ENCODE measurements at regions not wholly inside any gene's neighbourhood (a gene's known extent, or its start where the extent isn't known, plus 50 kb on each side); places are given as distances from the start of the nearest gene placed in this dataset.

GRCh38 chr10:63801166-63801565, 280.0 kb downstream of the REEP3 start:
- no peaks in the 10 kb centered on the region for H3K27me3 ChIP-seq
- TF ChIP-seq CTCF (IDR thresholded peaks at IDR 0.05): no peak
- H3K27ac ChIP-seq: peak overlapping the region in 1 of 2 donors; percentile 61
- no peak overlapping the region for H3K4me3 ChIP-seq
- H3K9me3 ChIP-seq: no peaks in the 10 kb centered on the region
- H3K4me1 ChIP-seq: peaks cover 0 to 19% of the 10 kb centered on the region in 2 donors
- no peak for DNase-seq (ENCODE audit: low spot score)
- H3K36me3 ChIP-seq: no peaks in the 10 kb centered on the region

- Histone ChIP-seq H3K4me3 (no peak overlapping the region), H3K36me3 (no peaks in the 10 kb centered on the region), H3K4me1 (peaks cover 0 to 1% of the 10 kb centered on the region in 2 donors), H3K9me3 (peaks cover 0 to 12% of the 10 kb centered on the region in 2 donors), H3K27ac (no peak overlapping the region), H3K27me3 (no peaks in the 10 kb centered on the region)
- DNase-seq (ENCODE audit: low spot score): no peak
- no peak for TF ChIP-seq CTCF (IDR thresholded peaks at IDR 0.05)
Measured at GRCh38 chr10:63806330-63806729, 285.1 kb downstream of the REEP3 start.

GRCh38 chr10:63812501-63812900, 291.3 kb downstream of the REEP3 start:
- Histone ChIP-seq H3K27me3 (no peaks in the 10 kb centered on the region), H3K36me3 (no peaks in the 10 kb centered on the region), H3K27ac (no peak overlapping the region), H3K4me3 (no peak overlapping the region), H3K4me1 (no peaks in the 10 kb centered on the region), H3K9me3 (peaks cover 0 to under 1% of the 10 kb centered on the region in 2 donors)
- TF ChIP-seq CTCF (IDR thresholded peaks at IDR 0.05): no peak
- DNase-seq (ENCODE audit: low spot score): no peak

GRCh38 chr10:63819753-63820329, 298.6 kb downstream of the REEP3 start:
- Histone ChIP-seq H3K36me3 (no peaks in the 10 kb centered on the region), H3K4me1 (no peaks in the 10 kb centered on the region), H3K27me3 (no peaks in the 10 kb centered on the region), H3K9me3 (peaks cover 0 to 17% of the 10 kb centered on the region in 2 donors), H3K27ac (no peak overlapping the region), H3K4me3 (no peak overlapping the region)
- peak; percentile 56 to 81 for TF ChIP-seq CTCF (IDR thresholded peaks at IDR 0.05)
- peak; percentile 83 for DNase-seq (ENCODE audit: low spot score)

GRCh38 chr10:63822496-63822895, 301.3 kb downstream of the REEP3 start:
- no peak overlapping the region for H3K27ac ChIP-seq
- no peaks in the 10 kb centered on the region for H3K4me1 ChIP-seq
- H3K36me3 ChIP-seq: no peaks in the 10 kb centered on the region
- no peak for DNase-seq (ENCODE audit: low spot score)
- H3K4me3 ChIP-seq: no peak overlapping the region
- no peak for TF ChIP-seq CTCF (IDR thresholded peaks at IDR 0.05)
- H3K27me3 ChIP-seq: no peaks in the 10 kb centered on the region
- H3K9me3 ChIP-seq: peaks cover 0 to 17% of the 10 kb centered on the region in 2 donors

GRCh38 chr10:63825111-63825510, 303.9 kb downstream of the REEP3 start:
- no peak overlapping the region for H3K27ac ChIP-seq
- no peaks in the 10 kb centered on the region for H3K36me3 ChIP-seq
- no peak for TF ChIP-seq CTCF (IDR thresholded peaks at IDR 0.05)
- H3K4me1 ChIP-seq: no peaks in the 10 kb centered on the region
- no peaks in the 10 kb centered on the region for H3K27me3 ChIP-seq
- H3K9me3 ChIP-seq: peaks cover 0 to 17% of the 10 kb centered on the region in 2 donors
- H3K4me3 ChIP-seq: no peak overlapping the region
- DNase-seq (ENCODE audit: low spot score): no peak
